HFF-Myc (cell line): ENCODE measurements at regions not wholly inside any gene's neighbourhood (a gene's known extent, or its start where the extent isn't known, plus 50 kb on each side); places are given as distances from the start of the nearest gene placed in this dataset.

Experiments
- DNase-seq: peaks from one replicate; pipeline ENCODE4 v3.0.0-alpha.2; 2011; ENCODE audit warnings: low read depth; ENCODE audit errors: extremely low read depth
- H3K4me3 ChIP-seq: replicated peaks from 2 replicates; pipeline ENCODE4 v1.5.1; 2011; ENCODE audit warnings: low read depth, mild to moderate bottlenecking, control low read depth, low read length
- CTCF ChIP-seq: IDR thresholded peaks from 2 replicates; pipeline ENCODE4 v1.5.1; 2012; ENCODE audit warnings: mild to moderate bottlenecking, low read depth, low read length, control low read depth; ENCODE audit errors: missing control alignments

- DNase-seq: no peak
- no peak for TF ChIP-seq CTCF
- H3K4me3 ChIP-seq: no peak overlapping the region
Measured at GRCh38 chr13:62564770-62565169, 1149.1 kb upstream of the PCDH20 start.

- TF ChIP-seq CTCF: no peak
- DNase-seq: no peak
- H3K4me3 ChIP-seq: no peak overlapping the region
Measured at GRCh38 chr13:62563251-62563650, 1147.6 kb upstream of the PCDH20 start.

GRCh38 chr13:62556978-62557377 lies 1141.3 kb upstream of the PCDH20 start:
- no peak overlapping the region for H3K4me3 ChIP-seq
- TF ChIP-seq CTCF: no peak
- DNase-seq: no peak

- H3K4me3 ChIP-seq: no peak overlapping the region
- TF ChIP-seq CTCF: no peak
- DNase-seq: no peak
Measured at GRCh38 chr13:62551588-62551987, 1135.9 kb upstream of the PCDH20 start.

GRCh38 chr13:62544928-62545327 lies 1129.3 kb upstream of the PCDH20 start:
- no peak for TF ChIP-seq CTCF
- DNase-seq: no peak
- no peak overlapping the region for H3K4me3 ChIP-seq

DNA sequence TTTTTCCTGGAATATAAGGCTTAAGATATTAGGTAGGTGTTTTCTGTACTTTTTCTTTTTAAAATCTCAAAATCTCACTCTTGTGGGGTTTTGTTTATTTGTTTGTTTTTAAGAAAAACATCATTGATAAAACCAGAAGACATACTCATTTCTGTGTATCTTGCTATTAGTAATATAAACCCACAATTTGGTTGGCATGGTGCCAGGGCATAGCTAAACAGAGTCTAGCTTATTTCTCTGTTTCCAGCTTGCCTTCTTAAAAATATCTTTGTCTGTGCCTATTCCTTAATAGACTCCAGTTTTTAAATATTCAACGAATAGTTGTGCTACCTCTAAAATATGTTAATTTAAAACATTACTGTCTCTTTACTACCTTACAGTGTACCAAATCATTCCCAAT lies 1121.9 kb upstream of the PCDH20 start:
- TF ChIP-seq CTCF: no peak
- H3K4me3 ChIP-seq: no peak overlapping the region
- no peak for DNase-seq

DNA sequence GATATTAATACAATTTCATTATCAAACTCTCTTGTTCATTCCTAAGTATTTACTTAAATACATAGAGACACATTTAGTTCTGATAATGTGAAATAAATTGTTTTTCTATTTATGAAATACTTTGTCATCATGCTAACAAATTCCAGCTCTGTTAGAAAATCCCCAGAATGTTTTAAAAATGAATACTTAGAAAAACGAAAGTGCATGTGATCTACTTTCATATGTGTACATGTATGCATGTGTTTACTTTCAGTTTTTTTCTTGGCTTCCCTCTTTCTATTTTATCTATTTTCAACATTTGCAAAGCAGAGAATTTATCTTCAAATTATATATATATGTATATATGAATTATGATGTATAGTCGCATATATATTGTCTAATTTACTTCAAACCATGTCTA lies 1110.0 kb upstream of the PCDH20 start:
- TF ChIP-seq CTCF: no peak

More for the DNA sequence above, 1110.0 kb upstream of the PCDH20 start:
- no peak for DNase-seq
- H3K4me3 ChIP-seq: no peak overlapping the region
